Fibroblast of lung (primary cell): ENCODE measurements at regions not wholly inside any gene's neighbourhood (a gene's known extent, or its start where the extent isn't known, plus 50 kb on each side); places are given as distances from the start of the nearest gene placed in this dataset.
A peak's percentile ranks its signal among the peaks of the same experiment; 100 is the strongest.

Experiments
- DNase-seq, 2 donors: peaks; one replicate each; pipeline versions ENCODE4 v3.0.0 to v3.0.0-alpha.2; 2010; ENCODE audit warnings: low read depth in 2 of 2
- H2AFZ ChIP-seq: 2 replicates; pipeline ENCODE4 v1.5.1; 2012; ENCODE audit warnings: low read length, control low read depth, inconsistent platforms
- H3K27ac ChIP-seq: 2 replicates; pipeline ENCODE4 v1.5.1; 2011; ENCODE audit warnings: low read length, control low read depth; ENCODE audit not compliant: insufficient read depth
- H3K27me3 ChIP-seq: 2 replicates; pipeline ENCODE4 v1.5.1; 2011; ENCODE audit warnings: mild to moderate bottlenecking, low read length; ENCODE audit not compliant: control insufficient read depth, insufficient read depth
- H3K36me3 ChIP-seq: 2 replicates; pipeline ENCODE4 v1.5.1; 2011; ENCODE audit warnings: low read length; ENCODE audit not compliant: control insufficient read depth, insufficient read depth
- H3K4me1 ChIP-seq: 2 replicates; pipeline ENCODE4 v1.5.1; 2011; ENCODE audit warnings: low read length; ENCODE audit not compliant: control insufficient read depth, insufficient read depth; ENCODE audit errors: extremely low read depth
- H3K4me2 ChIP-seq: 2 replicates; pipeline ENCODE4 v1.5.1; 2011; ENCODE audit warnings: low read length, control low read depth; ENCODE audit not compliant: insufficient read depth; ENCODE audit errors: extremely low read depth
- H3K4me3 ChIP-seq, 4 experiments: fragments of 200-600 bp in 1 of 4; sonication (generic) in 1 of 4; replicated peaks in 1 of 4; 2 replicates each; pipeline ENCODE4 v1.5.1; 2011 to 2016; ENCODE audit warnings: low read length in 4 of 4, low read depth in 3 of 4, mild to moderate bottlenecking in 3 of 4, control low read depth in 2 of 4, inconsistent platforms in 1 of 4, mixed read lengths in 1 of 4; ENCODE audit not compliant: insufficient read depth in 1 of 4; ENCODE audit errors: control extremely low read depth in 1 of 4
- H3K79me2 ChIP-seq: 2 replicates; pipeline ENCODE4 v1.5.1; 2012; ENCODE audit warnings: mild to moderate bottlenecking, low read length, inconsistent platforms; ENCODE audit not compliant: control insufficient read depth, insufficient read depth
- H3K9ac ChIP-seq: 2 replicates; pipeline ENCODE4 v1.5.1; 2011; ENCODE audit warnings: mild to moderate bottlenecking, low read length, control low read depth; ENCODE audit not compliant: insufficient read depth
- H3K9me3 ChIP-seq: 2 replicates; pipeline ENCODE4 v1.5.1; 2012; ENCODE audit warnings: low read depth, low read length; ENCODE audit not compliant: control insufficient read depth, insufficient read depth
- H4K20me1 ChIP-seq: 2 replicates; pipeline ENCODE4 v1.5.1; 2011; ENCODE audit warnings: low read length; ENCODE audit not compliant: control insufficient read depth, insufficient read depth; ENCODE audit errors: extremely low read depth
- CTCF ChIP-seq, 2 donors: IDR thresholded peaks in 1 of 2; conservative IDR thresholded peaks in 1 of 2; 1 replicate in 1 of 2; 2 replicates in 1 of 2; pipeline ENCODE4 v1.5.1; 2011 to 2012; ENCODE audit warnings: low read length in 2 of 2, control low read depth in 1 of 2, inconsistent platforms in 1 of 2, low read depth in 1 of 2, mild to moderate bottlenecking in 1 of 2
- EZH2 ChIP-seq: IDR thresholded peaks from 2 replicates; pipeline ENCODE4 v1.5.1; 2012; ENCODE audit warnings: low read length, control low read depth, mild to moderate bottlenecking; ENCODE audit errors: missing control alignments

DNA sequence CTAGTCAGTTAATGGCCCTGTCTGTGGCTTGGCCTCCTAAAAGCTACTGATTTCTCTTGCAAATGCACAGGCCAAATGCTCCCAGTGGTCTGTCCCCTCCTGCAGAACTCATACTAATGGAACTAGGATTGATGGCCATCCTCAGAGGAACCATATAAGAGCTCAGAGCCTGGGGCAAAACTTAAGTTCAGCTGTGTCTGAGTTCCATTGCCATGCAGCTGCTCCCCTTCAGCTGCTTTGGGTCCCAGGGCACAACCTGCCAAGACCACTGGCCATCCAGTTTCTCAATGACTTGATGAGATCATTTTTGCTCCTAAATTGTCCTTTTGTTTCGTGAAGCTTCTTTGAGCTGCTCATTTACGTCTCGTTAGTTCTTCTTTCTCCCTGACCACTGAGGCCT is 529.5 kb upstream of the TBL1XR1 start:
- no peak for TF ChIP-seq CTCF (conservative IDR thresholded peaks at IDR 0.05 in 1 of 2, IDR thresholded peaks at IDR 0.05 in 1 of 2; ENCODE audit: low read depth in 1 of 2, low read length in 2 of 2)
- TF ChIP-seq EZH2: no peak
- H3K4me1 ChIP-seq: peaks cover 10% of the 10 kb centered on the region
- no peak overlapping the region for H3K27ac ChIP-seq
- H2AFZ ChIP-seq: no peak overlapping the region
- no peak overlapping the region for H3K9ac ChIP-seq
- H3K4me3 ChIP-seq: no peak overlapping the region
- no peak for DNase-seq
- no peaks in the 10 kb centered on the region for H3K36me3 ChIP-seq
- H4K20me1 ChIP-seq: no peaks in the 10 kb centered on the region
- no peak overlapping the region for H3K4me2 ChIP-seq
- H3K79me2 ChIP-seq: no peaks in the 10 kb centered on the region
- H3K27me3 ChIP-seq: no peaks in the 10 kb centered on the region
- H3K9me3 ChIP-seq: no peaks in the 10 kb centered on the region

GRCh38 chr3:177729956-177730681 is 532.8 kb upstream of the TBL1XR1 start:
- no peak overlapping the region for H3K4me2 ChIP-seq
- no peaks in the 10 kb centered on the region for H4K20me1 ChIP-seq
- TF ChIP-seq EZH2 (no peak), CTCF (conservative IDR thresholded peaks at IDR 0.05 in 1 of 2, IDR thresholded peaks at IDR 0.05 in 1 of 2; ENCODE audit: low read depth in 1 of 2, low read length in 2 of 2) (no peak)
- H3K27me3 ChIP-seq: no peaks in the 10 kb centered on the region
- no peak overlapping the region for H2AFZ ChIP-seq
- H3K79me2 ChIP-seq: no peaks in the 10 kb centered on the region
- peaks cover 11% of the 10 kb centered on the region for H3K4me1 ChIP-seq
- H3K36me3 ChIP-seq: no peaks in the 10 kb centered on the region
- no peak overlapping the region for H3K4me3 ChIP-seq
- no peak overlapping the region for H3K27ac ChIP-seq
- DNase-seq: peak in 1 of 2 donors; percentile 74
- no peaks in the 10 kb centered on the region for H3K9me3 ChIP-seq
- H3K9ac ChIP-seq: no peak overlapping the region

GRCh38 chr3:177730814-177731213 is 533.5 kb upstream of the TBL1XR1 start:
- Histone ChIP-seq H3K27ac (no peak overlapping the region), H3K9me3 (no peaks in the 10 kb centered on the region), H4K20me1 (no peaks in the 10 kb centered on the region), H3K36me3 (no peaks in the 10 kb centered on the region), H3K79me2 (no peaks in the 10 kb centered on the region), H3K4me3 (no peak overlapping the region), H3K4me1 (peaks cover 11% of the 10 kb centered on the region), H2AFZ (no peak overlapping the region), H3K27me3 (no peaks in the 10 kb centered on the region), H3K9ac (no peak overlapping the region), H3K4me2 (no peak overlapping the region)
- peak in 1 of 2 donors; percentile 23 for DNase-seq
- TF ChIP-seq EZH2 (no peak), CTCF (conservative IDR thresholded peaks at IDR 0.05 in 1 of 2, IDR thresholded peaks at IDR 0.05 in 1 of 2; ENCODE audit: low read depth in 1 of 2, low read length in 2 of 2) (no peak)
